K562 (cell line): ENCODE measurements at regions not wholly inside any gene's neighbourhood (a gene's known extent, or its start where the extent isn't known, plus 50 kb on each side); places are given as distances from the start of the nearest gene placed in this dataset.

Experiments
- ZNF232 ChIP-seq: sonication (generic); formaldehyde crosslinking; IDR thresholded peaks from 2 replicates; pipeline ENCODE4 v1.8.0; 2022; ENCODE audit warnings: mild to moderate bottlenecking, missing genetic modification reagents
- TF ChIP-seq, protein P1 (sequence below): fragments of 450-650 bp; IDR thresholded peaks from 2 replicates; pipeline ENCODE4 v1.6.1; 2016; ENCODE audit warnings: mild to moderate bottlenecking, moderate library complexity

DNA sequence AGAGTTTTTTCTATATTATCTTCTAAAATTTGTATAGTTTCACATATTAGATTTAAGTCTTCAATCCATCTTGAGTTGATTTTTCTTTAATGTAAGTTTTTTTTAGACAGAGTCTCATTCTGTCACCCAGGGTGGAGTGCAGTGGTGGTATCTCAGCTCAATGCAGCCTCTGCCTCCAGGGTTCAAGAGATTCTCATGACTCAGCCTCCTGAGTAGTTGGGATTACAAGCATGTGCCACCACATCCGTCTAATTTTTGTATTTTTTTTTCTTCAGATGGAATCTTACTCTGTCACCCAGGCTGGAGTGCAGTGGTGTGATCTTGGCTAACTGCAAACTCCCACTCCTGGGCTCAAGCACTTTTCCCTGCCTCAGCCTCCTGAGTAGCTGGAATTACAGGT is 143.4 kb upstream of the ZNF92 start (continued):
- TF ChIP-seq, protein P1, sequence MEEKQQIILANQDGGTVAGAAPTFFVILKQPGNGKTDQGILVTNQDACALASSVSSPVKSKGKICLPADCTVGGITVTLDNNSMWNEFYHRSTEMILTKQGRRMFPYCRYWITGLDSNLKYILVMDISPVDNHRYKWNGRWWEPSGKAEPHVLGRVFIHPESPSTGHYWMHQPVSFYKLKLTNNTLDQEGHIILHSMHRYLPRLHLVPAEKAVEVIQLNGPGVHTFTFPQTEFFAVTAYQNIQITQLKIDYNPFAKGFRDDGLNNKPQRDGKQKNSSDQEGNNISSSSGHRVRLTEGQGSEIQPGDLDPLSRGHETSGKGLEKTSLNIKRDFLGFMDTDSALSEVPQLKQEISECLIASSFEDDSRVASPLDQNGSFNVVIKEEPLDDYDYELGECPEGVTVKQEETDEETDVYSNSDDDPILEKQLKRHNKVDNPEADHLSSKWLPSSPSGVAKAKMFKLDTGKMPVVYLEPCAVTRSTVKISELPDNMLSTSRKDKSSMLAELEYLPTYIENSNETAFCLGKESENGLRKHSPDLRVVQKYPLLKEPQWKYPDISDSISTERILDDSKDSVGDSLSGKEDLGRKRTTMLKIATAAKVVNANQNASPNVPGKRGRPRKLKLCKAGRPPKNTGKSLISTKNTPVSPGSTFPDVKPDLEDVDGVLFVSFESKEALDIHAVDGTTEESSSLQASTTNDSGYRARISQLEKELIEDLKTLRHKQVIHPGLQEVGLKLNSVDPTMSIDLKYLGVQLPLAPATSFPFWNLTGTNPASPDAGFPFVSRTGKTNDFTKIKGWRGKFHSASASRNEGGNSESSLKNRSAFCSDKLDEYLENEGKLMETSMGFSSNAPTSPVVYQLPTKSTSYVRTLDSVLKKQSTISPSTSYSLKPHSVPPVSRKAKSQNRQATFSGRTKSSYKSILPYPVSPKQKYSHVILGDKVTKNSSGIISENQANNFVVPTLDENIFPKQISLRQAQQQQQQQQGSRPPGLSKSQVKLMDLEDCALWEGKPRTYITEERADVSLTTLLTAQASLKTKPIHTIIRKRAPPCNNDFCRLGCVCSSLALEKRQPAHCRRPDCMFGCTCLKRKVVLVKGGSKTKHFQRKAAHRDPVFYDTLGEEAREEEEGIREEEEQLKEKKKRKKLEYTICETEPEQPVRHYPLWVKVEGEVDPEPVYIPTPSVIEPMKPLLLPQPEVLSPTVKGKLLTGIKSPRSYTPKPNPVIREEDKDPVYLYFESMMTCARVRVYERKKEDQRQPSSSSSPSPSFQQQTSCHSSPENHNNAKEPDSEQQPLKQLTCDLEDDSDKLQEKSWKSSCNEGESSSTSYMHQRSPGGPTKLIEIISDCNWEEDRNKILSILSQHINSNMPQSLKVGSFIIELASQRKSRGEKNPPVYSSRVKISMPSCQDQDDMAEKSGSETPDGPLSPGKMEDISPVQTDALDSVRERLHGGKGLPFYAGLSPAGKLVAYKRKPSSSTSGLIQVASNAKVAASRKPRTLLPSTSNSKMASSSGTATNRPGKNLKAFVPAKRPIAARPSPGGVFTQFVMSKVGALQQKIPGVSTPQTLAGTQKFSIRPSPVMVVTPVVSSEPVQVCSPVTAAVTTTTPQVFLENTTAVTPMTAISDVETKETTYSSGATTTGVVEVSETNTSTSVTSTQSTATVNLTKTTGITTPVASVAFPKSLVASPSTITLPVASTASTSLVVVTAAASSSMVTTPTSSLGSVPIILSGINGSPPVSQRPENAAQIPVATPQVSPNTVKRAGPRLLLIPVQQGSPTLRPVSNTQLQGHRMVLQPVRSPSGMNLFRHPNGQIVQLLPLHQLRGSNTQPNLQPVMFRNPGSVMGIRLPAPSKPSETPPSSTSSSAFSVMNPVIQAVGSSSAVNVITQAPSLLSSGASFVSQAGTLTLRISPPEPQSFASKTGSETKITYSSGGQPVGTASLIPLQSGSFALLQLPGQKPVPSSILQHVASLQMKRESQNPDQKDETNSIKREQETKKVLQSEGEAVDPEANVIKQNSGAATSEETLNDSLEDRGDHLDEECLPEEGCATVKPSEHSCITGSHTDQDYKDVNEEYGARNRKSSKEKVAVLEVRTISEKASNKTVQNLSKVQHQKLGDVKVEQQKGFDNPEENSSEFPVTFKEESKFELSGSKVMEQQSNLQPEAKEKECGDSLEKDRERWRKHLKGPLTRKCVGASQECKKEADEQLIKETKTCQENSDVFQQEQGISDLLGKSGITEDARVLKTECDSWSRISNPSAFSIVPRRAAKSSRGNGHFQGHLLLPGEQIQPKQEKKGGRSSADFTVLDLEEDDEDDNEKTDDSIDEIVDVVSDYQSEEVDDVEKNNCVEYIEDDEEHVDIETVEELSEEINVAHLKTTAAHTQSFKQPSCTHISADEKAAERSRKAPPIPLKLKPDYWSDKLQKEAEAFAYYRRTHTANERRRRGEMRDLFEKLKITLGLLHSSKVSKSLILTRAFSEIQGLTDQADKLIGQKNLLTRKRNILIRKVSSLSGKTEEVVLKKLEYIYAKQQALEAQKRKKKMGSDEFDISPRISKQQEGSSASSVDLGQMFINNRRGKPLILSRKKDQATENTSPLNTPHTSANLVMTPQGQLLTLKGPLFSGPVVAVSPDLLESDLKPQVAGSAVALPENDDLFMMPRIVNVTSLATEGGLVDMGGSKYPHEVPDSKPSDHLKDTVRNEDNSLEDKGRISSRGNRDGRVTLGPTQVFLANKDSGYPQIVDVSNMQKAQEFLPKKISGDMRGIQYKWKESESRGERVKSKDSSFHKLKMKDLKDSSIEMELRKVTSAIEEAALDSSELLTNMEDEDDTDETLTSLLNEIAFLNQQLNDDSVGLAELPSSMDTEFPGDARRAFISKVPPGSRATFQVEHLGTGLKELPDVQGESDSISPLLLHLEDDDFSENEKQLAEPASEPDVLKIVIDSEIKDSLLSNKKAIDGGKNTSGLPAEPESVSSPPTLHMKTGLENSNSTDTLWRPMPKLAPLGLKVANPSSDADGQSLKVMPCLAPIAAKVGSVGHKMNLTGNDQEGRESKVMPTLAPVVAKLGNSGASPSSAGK, result no peak
- TF ChIP-seq ZNF232, result no peak
